Common myeloid progenitor, CD34-positive (primary cell): ENCODE measurements at regions not wholly inside any gene's neighbourhood (a gene's known extent, or its start where the extent isn't known, plus 50 kb on each side); places are given as distances from the start of the nearest gene placed in this dataset.
"Not testable (repeated sequence)": the region's sequence is repeated elsewhere in the genome, so short reads cannot be mapped to it uniquely, and the experiment has no call there.

Experiments
- CTCF ChIA-PET: fragments of 350-600 bp; sonication (Branson Sonifier 250); formaldehyde crosslinking; loops from one replicate; lab custom pipeline; 2021; ENCODE audit warnings: antibody characterized with exemption; lab: Charles Lee
- POLR2A ChIA-PET: fragments of 350-600 bp; sonication (Branson Sonifier 250); formaldehyde crosslinking; loops from one replicate; lab custom pipeline; 2021; ENCODE audit warnings: antibody characterized with exemption; lab: Charles Lee
- DNase-seq, 3 donors: peaks; one replicate each; pipeline versions ENCODE4 v3.0.0 to v3.0.0-alpha.2; 2013
- H3K27ac ChIP-seq, 2 experiments: 1 replicate in 1 of 2; 2 replicates in 1 of 2; pipeline ENCODE4 v1.7.0; 2013; ENCODE audit warnings: inconsistent platforms in 2 of 2, low read length in 2 of 2, mild to moderate bottlenecking in 2 of 2, low read depth in 1 of 2, moderate library complexity in 1 of 2; ENCODE audit not compliant: severe bottlenecking in 2 of 2, insufficient read depth in 1 of 2, poor library complexity in 1 of 2
- H3K27me3 ChIP-seq, 5 experiments: replicated peaks in 2 of 5; 1 replicate in 3 of 5; 2 replicates in 2 of 5; pipeline versions ENCODE4 v1.6.1 to v1.7.0; 2013; ENCODE audit warnings: low read length in 4 of 5, mild to moderate bottlenecking in 2 of 5, moderate library complexity in 2 of 5, inconsistent platforms in 1 of 5; ENCODE audit not compliant: insufficient read depth in 5 of 5, control insufficient read depth in 4 of 5
- H3K36me3 ChIP-seq, 4 experiments: 1 replicate in 2 of 4; 2 replicates in 2 of 4; pipeline versions ENCODE4 v1.6.1 to v1.7.0; 2013; ENCODE audit warnings: low read length in 3 of 4, control low read depth in 1 of 4, mild to moderate bottlenecking in 1 of 4; ENCODE audit not compliant: control insufficient read depth in 4 of 4, insufficient read depth in 4 of 4
- H3K4me1 ChIP-seq, 4 experiments: 1 replicate in 3 of 4; 2 replicates in 1 of 4; pipeline versions ENCODE4 v1.6.1 to v1.7.1; 2013; ENCODE audit warnings: low read length in 3 of 4, mild to moderate bottlenecking in 3 of 4, control low read depth in 1 of 4, inconsistent platforms in 1 of 4, moderate library complexity in 1 of 4; ENCODE audit not compliant: control insufficient read depth in 4 of 4, insufficient read depth in 4 of 4; ENCODE audit errors: control extremely low read depth in 1 of 4
- H3K4me3 ChIP-seq, 7 experiments: 1 replicate in 4 of 7; 2 replicates in 3 of 7; pipeline versions ENCODE4 v1.5.1 to v1.7.0; 2013; ENCODE audit warnings: mild to moderate bottlenecking in 7 of 7, low read length in 6 of 7, moderate library complexity in 6 of 7, inconsistent platforms in 2 of 7, low read depth in 2 of 7, control low read depth in 1 of 7; ENCODE audit not compliant: insufficient read depth in 4 of 7, control insufficient read depth in 1 of 7; ENCODE audit errors: extremely low read depth in 1 of 7
- H3K9me3 ChIP-seq, 5 experiments: 1 replicate in 4 of 5; 2 replicates in 1 of 5; pipeline versions ENCODE4 v1.6.1 to v1.7.1; 2013; ENCODE audit warnings: low read length in 4 of 5, mild to moderate bottlenecking in 2 of 5, inconsistent platforms in 1 of 5, low read depth in 1 of 5, moderate library complexity in 1 of 5; ENCODE audit not compliant: control insufficient read depth in 4 of 5, insufficient read depth in 2 of 5; ENCODE audit errors: control extremely low read depth in 1 of 5
- WGBS: methylation state at CpG from one replicate; pipeline ENCODE4 v1.1.5; 2013; ENCODE audit not compliant: insufficient coverage; 5-methylcytosine and 5-hydroxymethylcytosine counted together

DNA sequence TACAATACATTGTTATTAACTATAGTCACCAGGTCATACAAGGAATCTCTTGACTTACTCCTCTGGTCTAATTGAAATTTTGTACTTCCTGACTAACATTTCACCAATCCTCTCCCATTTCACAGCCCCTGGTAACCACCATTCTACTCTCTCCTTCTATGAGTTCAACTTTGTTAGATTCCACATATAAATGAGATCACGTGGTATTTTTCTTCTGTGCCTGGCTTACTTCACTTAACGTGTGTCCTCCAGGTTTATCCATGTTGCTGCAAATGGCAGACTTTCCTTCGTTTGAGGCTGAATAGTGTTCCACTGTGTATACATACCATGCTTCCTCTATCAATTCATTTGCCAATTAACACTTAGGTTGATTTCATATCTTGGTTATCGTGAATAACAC is 128.5 kb downstream of the CHD9NB start:
- Histone ChIP-seq H3K27me3 (peaks cover 0 to 2% (median 0%) of the 10 kb centered on the region in 5 experiments), H3K4me1 (no peaks in the 10 kb centered on the region), H3K36me3 (no peaks in the 10 kb centered on the region), H3K4me3 (no peak overlapping the region), H3K27ac (no peak overlapping the region), H3K9me3 (no peaks in the 10 kb centered on the region)
- no peak for DNase-seq
- CTCF ChIA-PET = no interaction called here
- WGBS = 100% methylated on average over 1 of the region's 4 CpGs
- POLR2A ChIA-PET = no interaction called here

DNA sequence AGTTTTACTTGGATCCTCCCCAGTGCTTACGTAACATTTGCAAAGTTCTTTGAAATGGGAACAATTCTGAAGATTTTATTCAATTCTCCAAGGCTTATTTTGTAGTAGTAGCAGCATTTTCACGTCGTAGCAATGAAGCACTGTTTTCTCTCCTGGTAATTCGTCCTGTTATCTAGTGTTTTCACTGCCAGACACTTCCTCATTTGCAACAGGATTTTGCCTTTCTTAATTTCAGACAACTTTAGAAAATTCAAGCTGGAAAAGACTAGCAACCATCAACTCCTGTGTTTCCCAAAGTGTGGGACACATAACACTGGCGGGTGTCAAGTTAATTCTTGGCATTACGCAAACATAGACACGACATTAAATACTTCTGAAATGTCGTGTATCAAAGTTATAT is 131.6 kb downstream of the CHD9NB start:
- Histone ChIP-seq H3K4me1 (no peaks in the 10 kb centered on the region), H3K36me3 (no peaks in the 10 kb centered on the region), H3K9me3 (peaks cover 0 to 1% (median 0%) of the 10 kb centered on the region in 5 experiments), H3K4me3 (no peak overlapping the region), H3K27me3 (peaks cover 0 to 2% (median 0%) of the 10 kb centered on the region in 5 experiments), H3K27ac (no peak overlapping the region)
- CTCF ChIA-PET = no interaction called here
- 45% methylated on average over 5 of the region's 8 CpGs for WGBS
- POLR2A ChIA-PET = no interaction called here
- no peak for DNase-seq

GRCh38 chr16:52920331-52920730 is 132.4 kb downstream of the CHD9NB start:
- Histone ChIP-seq H3K27ac (no peak overlapping the region), H3K4me1 (no peaks in the 10 kb centered on the region), H3K4me3 (no peak overlapping the region), H3K27me3 (peaks cover 0 to 2% (median 0%) of the 10 kb centered on the region in 5 experiments), H3K9me3 (peaks cover 0 to 1% (median 0%) of the 10 kb centered on the region in 5 experiments), H3K36me3 (no peaks in the 10 kb centered on the region)
- ChIA-PET POLR2A (no interaction called here), CTCF (no interaction called here)
- WGBS = 70% methylated on average over 4 of the region's 5 CpGs
- DNase-seq = no peak

DNA sequence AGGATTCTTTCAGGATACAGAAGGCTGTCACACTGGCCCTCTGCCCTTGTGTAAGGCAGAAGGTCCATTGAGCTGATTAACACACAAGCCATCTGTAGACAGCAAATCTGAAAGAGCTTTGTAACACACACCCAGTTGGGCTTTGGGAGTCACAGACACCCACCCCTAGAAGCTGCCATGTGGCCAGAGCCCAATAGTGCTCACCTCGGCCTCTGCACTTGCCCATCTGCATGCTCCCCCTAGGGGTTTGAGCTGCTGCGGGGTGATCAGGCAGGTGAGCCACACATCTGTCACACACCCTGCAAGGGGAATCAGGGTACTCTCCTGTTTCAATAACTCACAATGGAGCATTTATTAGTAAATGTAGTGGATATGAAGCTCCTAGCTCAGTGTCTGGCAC is 138.3 kb downstream of the CHD9NB start:
- WGBS = no CpG with 5 or more reads among the region's 2 CpGs
- CTCF ChIA-PET = interaction anchor here (0.5 to 1.1 kb wide), 4 partner anchors 9 to 396 kb away, joined by 3 read pairs; no protein-coding TSS in a partner anchor

GRCh38 chr16:52912565-52913173 is 140.0 kb downstream of the CHD9NB start:
- Histone ChIP-seq H3K4me3 (no peak overlapping the region), H3K27me3 (no peaks in the 10 kb centered on the region), H3K27ac (no peak overlapping the region), H3K9me3 (no peaks in the 10 kb centered on the region), H3K36me3 (no peaks in the 10 kb centered on the region), H3K4me1 (no peaks in the 10 kb centered on the region)
- 10% methylated on average over 5 of the region's 7 CpGs for WGBS
- DNase-seq = peak; percentile 10 to 34 (median 23)
- POLR2A ChIA-PET = interaction anchor here (0.6 kb wide), 1 partner anchor 1201 kb away, joined by 3 read pairs; no protein-coding TSS in a partner anchor
- CTCF ChIA-PET = interaction anchor here (0.8 to 1.3 kb wide), 5 partner anchors 11 to 721 kb away, joined by 3 to 6 read pairs (median 4); no protein-coding TSS in a partner anchor

More for the DNA sequence above, 138.3 kb downstream of the CHD9NB start:
- no peak for DNase-seq
- H3K27ac ChIP-seq = no peak overlapping the region
- H3K4me3 ChIP-seq = no peak overlapping the region
- peaks cover 0 to 1% (median 0%) of the 10 kb centered on the region in 5 experiments for H3K9me3 ChIP-seq
- no peaks in the 10 kb centered on the region for H3K27me3 ChIP-seq
- no peaks in the 10 kb centered on the region for H3K36me3 ChIP-seq
- no peaks in the 10 kb centered on the region for H3K4me1 ChIP-seq
- POLR2A ChIA-PET = no interaction called here

DNA sequence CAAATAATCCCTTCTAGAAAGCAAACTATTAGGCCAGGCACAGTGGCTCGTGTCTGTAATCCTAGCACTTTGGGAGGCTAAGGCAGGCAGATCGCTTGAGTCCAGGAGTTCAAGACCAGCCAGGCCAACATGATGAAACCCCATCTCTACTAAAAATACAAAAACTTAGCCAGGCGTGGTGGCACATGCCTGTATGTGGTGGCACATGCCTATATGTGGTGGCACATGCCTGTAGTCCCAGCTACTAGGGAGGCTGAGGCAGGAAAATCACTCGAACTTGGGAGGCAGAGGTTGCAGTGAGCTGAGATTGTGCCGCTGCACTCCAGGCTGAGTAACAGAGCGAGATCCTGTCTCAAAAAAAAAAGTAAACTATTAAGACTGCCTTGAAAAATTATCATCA is 144.6 kb downstream of the CHD9NB start:
- 95% methylated on average over 4 of the region's 6 CpGs for WGBS
- H3K27me3 ChIP-seq, CTCF ChIA-PET, H3K36me3 ChIP-seq, H3K27ac ChIP-seq, H3K4me1 ChIP-seq, POLR2A ChIA-PET, H3K4me3 ChIP-seq, DNase-seq, H3K9me3 ChIP-seq: not testable (repeated sequence)

- WGBS = no CpG with 5 or more reads among the region's 3 CpGs
Measured at GRCh38 chr16:52906281-52906680, 146.4 kb downstream of the CHD9NB start.

More at GRCh38 chr16:52906281-52906680, 146.4 kb downstream of the CHD9NB start:
- no peaks in the 10 kb centered on the region for H3K36me3 ChIP-seq
- POLR2A ChIA-PET = no interaction called here
- no peaks in the 10 kb centered on the region for H3K4me1 ChIP-seq
- no peak for DNase-seq
- H3K4me3 ChIP-seq = no peak overlapping the region
- no peaks in the 10 kb centered on the region for H3K9me3 ChIP-seq
- CTCF ChIA-PET = no interaction called here
- H3K27me3 ChIP-seq = no peaks in the 10 kb centered on the region
- no peak overlapping the region for H3K27ac ChIP-seq
